ENCODE measurements at regions not wholly inside any gene's neighbourhood (a gene's known extent, or its start where the extent isn't known, plus 50 kb on each side); places are given as distances from the start of the nearest gene placed in this dataset.

GRCh38 chr1:67958472-67958871 is 92.0 kb downstream of the DIRAS3 start:
- no peak overlapping the region for H3K4me3 Mint-ChIP-seq (ENCODE audit: unreplicated experiment)
- Histone ChIP-seq H3K4me1 (no peaks in the 10 kb centered on the region), H3K27me3 (replicated peaks; ENCODE audit: control insufficient read depth, insufficient read depth, low read length) (no peaks in the 10 kb centered on the region), H3K36me3 (ENCODE audit: control insufficient read depth, insufficient read depth, low read length) (no peaks in the 10 kb centered on the region), H3K4me3 (ENCODE audit: low read depth, low read length) (no peak overlapping the region), H3K9me3 (no peaks in the 10 kb centered on the region)
- H3K27ac Mint-ChIP-seq (ENCODE audit: unreplicated experiment): no peak overlapping the region
- no TSS peak for BruUV-seq (replicated peaks)
- intact Hi-C loops (cut with micrococcal nuclease; ENCODE audit: unreplicated experiment): loop anchor here (10.0 kb wide), 1 partner anchor 104 kb away; no protein-coding TSS in a partner anchor
- CTCF ChIA-PET: no interaction called here
- H3K36me3 Mint-ChIP-seq (ENCODE audit: insufficient read depth, unreplicated experiment): no peaks in the 10 kb centered on the region
- TF ChIP-seq, protein P1, sequence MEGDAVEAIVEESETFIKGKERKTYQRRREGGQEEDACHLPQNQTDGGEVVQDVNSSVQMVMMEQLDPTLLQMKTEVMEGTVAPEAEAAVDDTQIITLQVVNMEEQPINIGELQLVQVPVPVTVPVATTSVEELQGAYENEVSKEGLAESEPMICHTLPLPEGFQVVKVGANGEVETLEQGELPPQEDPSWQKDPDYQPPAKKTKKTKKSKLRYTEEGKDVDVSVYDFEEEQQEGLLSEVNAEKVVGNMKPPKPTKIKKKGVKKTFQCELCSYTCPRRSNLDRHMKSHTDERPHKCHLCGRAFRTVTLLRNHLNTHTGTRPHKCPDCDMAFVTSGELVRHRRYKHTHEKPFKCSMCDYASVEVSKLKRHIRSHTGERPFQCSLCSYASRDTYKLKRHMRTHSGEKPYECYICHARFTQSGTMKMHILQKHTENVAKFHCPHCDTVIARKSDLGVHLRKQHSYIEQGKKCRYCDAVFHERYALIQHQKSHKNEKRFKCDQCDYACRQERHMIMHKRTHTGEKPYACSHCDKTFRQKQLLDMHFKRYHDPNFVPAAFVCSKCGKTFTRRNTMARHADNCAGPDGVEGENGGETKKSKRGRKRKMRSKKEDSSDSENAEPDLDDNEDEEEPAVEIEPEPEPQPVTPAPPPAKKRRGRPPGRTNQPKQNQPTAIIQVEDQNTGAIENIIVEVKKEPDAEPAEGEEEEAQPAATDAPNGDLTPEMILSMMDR (IDR thresholded peaks at IDR 0.05; ENCODE audit: insufficient read depth in 1 of 2, low read depth in 1 of 2, low read length in 1 of 2, severe bottlenecking in 1 of 2, unreplicated experiment in 1 of 2): no peak
- DNase-seq: no peak
- POLR2A ChIA-PET: no interaction called here
- no peaks in the 10 kb centered on the region for H3K9me3 Mint-ChIP-seq (ENCODE audit: unreplicated experiment)
- no peaks in the 10 kb centered on the region for H3K4me1 Mint-ChIP-seq (ENCODE audit: low read depth, unreplicated experiment)
- H3K27me3 Mint-ChIP-seq (ENCODE audit: insufficient read depth, unreplicated experiment): peaks cover 3% of the 10 kb centered on the region

DNA sequence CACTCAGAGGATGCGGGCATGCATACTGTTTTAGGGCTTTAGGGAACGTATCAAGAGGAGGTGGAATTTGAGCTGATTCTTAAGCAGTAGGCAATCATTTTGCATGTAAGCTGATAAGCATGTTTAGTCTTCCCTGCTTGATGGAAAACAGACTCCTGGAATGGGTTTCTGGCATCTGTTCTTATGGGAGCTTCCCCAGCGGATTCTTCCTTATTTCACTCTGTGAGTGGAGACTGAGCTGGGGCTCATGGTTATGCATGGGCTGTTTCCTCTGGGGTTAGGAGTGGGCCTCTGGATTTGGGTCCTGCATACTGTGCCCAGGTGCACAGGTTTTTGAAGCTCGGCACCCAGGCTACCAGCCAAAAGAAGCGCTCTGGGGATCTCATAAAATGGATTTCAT is 93.4 kb downstream of the DIRAS3 start:
- H3K4me3 ChIP-seq (ENCODE audit: low read depth, low read length): no peak overlapping the region
- H3K9me3 ChIP-seq: no peaks in the 10 kb centered on the region
- peaks cover 3% of the 10 kb centered on the region for H3K27me3 Mint-ChIP-seq (ENCODE audit: insufficient read depth, unreplicated experiment)
- BruUV-seq (replicated peaks): no TSS peak
- no peaks in the 10 kb centered on the region for H3K4me1 Mint-ChIP-seq (ENCODE audit: low read depth, unreplicated experiment)
- TF ChIP-seq, protein P1 (IDR thresholded peaks at IDR 0.05; ENCODE audit: insufficient read depth in 1 of 2, low read depth in 1 of 2, low read length in 1 of 2, severe bottlenecking in 1 of 2, unreplicated experiment in 1 of 2): no peak
- no peaks in the 10 kb centered on the region for H3K4me1 ChIP-seq
- H3K9me3 Mint-ChIP-seq (ENCODE audit: unreplicated experiment): no peaks in the 10 kb centered on the region
- intact Hi-C loops (cut with micrococcal nuclease; ENCODE audit: unreplicated experiment): loop anchor here (10.0 kb wide), 1 partner anchor 102 kb away; no protein-coding TSS in a partner anchor
- no peaks in the 10 kb centered on the region for H3K36me3 ChIP-seq (ENCODE audit: control insufficient read depth, insufficient read depth, low read length)
- no peak for DNase-seq
- CTCF ChIA-PET: no interaction called here
- POLR2A ChIA-PET: no interaction called here
- H3K27me3 ChIP-seq (replicated peaks; ENCODE audit: control insufficient read depth, insufficient read depth, low read length): no peaks in the 10 kb centered on the region
- H3K4me3 Mint-ChIP-seq (ENCODE audit: unreplicated experiment): no peak overlapping the region
- no peaks in the 10 kb centered on the region for H3K36me3 Mint-ChIP-seq (ENCODE audit: insufficient read depth, unreplicated experiment)
- H3K27ac Mint-ChIP-seq (ENCODE audit: unreplicated experiment): no peak overlapping the region

GRCh38 chr1:67956116-67956515 is 94.3 kb downstream of the DIRAS3 start:
- no peak overlapping the region for H3K4me3 Mint-ChIP-seq (ENCODE audit: unreplicated experiment)
- Histone ChIP-seq H3K4me1 (no peaks in the 10 kb centered on the region), H3K4me3 (ENCODE audit: low read depth, low read length) (no peak overlapping the region), H3K9me3 (no peaks in the 10 kb centered on the region), H3K27me3 (replicated peaks; ENCODE audit: control insufficient read depth, insufficient read depth, low read length) (no peaks in the 10 kb centered on the region), H3K36me3 (ENCODE audit: control insufficient read depth, insufficient read depth, low read length) (no peaks in the 10 kb centered on the region)
- CTCF ChIA-PET: interaction anchor here (0.6 kb wide), 1 partner anchor 77 kb away, joined by 3 read pairs; no protein-coding TSS in a partner anchor
- H3K27ac Mint-ChIP-seq (ENCODE audit: unreplicated experiment): no peak overlapping the region
- POLR2A ChIA-PET: no interaction called here
- intact Hi-C loops (cut with micrococcal nuclease; ENCODE audit: unreplicated experiment): loop anchor here (10.0 kb wide), 1 partner anchor 101 kb away; no protein-coding TSS in a partner anchor
- H3K36me3 Mint-ChIP-seq (ENCODE audit: insufficient read depth, unreplicated experiment): no peaks in the 10 kb centered on the region
- DNase-seq: no peak
- no peaks in the 10 kb centered on the region for H3K4me1 Mint-ChIP-seq (ENCODE audit: low read depth, unreplicated experiment)
- TF ChIP-seq, protein P1 (IDR thresholded peaks at IDR 0.05; ENCODE audit: insufficient read depth in 1 of 2, low read depth in 1 of 2, low read length in 1 of 2, severe bottlenecking in 1 of 2, unreplicated experiment in 1 of 2): no peak
- peaks cover 3% of the 10 kb centered on the region for H3K27me3 Mint-ChIP-seq (ENCODE audit: insufficient read depth, unreplicated experiment)
- BruUV-seq (replicated peaks): no TSS peak
- no peaks in the 10 kb centered on the region for H3K9me3 Mint-ChIP-seq (ENCODE audit: unreplicated experiment)
